Sigmoid colon (tissue), 4 donors: ENCODE measurements at regions not wholly inside any gene's neighbourhood (a gene's known extent, or its start where the extent isn't known, plus 50 kb on each side); places are given as distances from the start of the nearest gene placed in this dataset.

Source experiments
- CTCF ChIP-seq, 4 experiments: fragments of 450-650 bp in 3 of 4; fragments of 200-600 bp in 1 of 4; IDR thresholded peaks; one replicate each; pipeline ENCODE4 v1.5.1; 2016 to 2019; ENCODE audit warnings: antibody characterized with exemption in 4 of 4, mild to moderate bottlenecking in 3 of 4, moderate library complexity in 2 of 4
- EP300 ChIP-seq, 4 donors: sonication (generic); formaldehyde crosslinking; IDR thresholded peaks; one replicate each; pipeline ENCODE4 v1.6.1; 2017; ENCODE audit warnings: antibody characterized with exemption in 4 of 4
- POLR2A ChIP-seq, 2 donors: fragments of 450-650 bp; IDR thresholded peaks; one replicate each; pipeline ENCODE4 v1.6.1; 2016; ENCODE audit warnings: antibody characterized with exemption in 2 of 2, mild to moderate bottlenecking in 2 of 2, moderate library complexity in 2 of 2
- POLR2AphosphoS5 ChIP-seq, 4 donors: sonication (generic); formaldehyde crosslinking; IDR thresholded peaks; one replicate each; pipeline ENCODE4 v1.6.1; 2017; ENCODE audit warnings: antibody characterized with exemption in 4 of 4

GRCh38 chr10:53430974-53431373 is 658.4 kb upstream of the MBL2 start:
- TF ChIP-seq CTCF (IDR thresholded peaks at IDR 0.05) (no peak), EP300 (IDR thresholded peaks at IDR 0.05) (no peak), POLR2AphosphoS5 (IDR thresholded peaks at IDR 0.05) (no peak), POLR2A (IDR thresholded peaks at IDR 0.05) (no peak)
